ENCODE measurements at regions not wholly inside any gene's neighbourhood (a gene's known extent, or its start where the extent isn't known, plus 50 kb on each side); places are given as distances from the start of the nearest gene placed in this dataset.
"Not testable (repeated sequence)": the region's sequence is repeated elsewhere in the genome, so short reads cannot be mapped to it uniquely, and the experiment has no call there.

- no peak for DNase-seq
These were observed 253.9 kb downstream of the AGTPBP1 start for GRCh38 chr9:85487872-85488271.

- no peak for DNase-seq
These were observed 257.5 kb downstream of the AGTPBP1 start for GRCh38 chr9:85484235-85484634.

- DNase-seq, result no peak
These were observed 258.5 kb downstream of the AGTPBP1 start for GRCh38 chr9:85483208-85483607.

GRCh38 chr9:85479305-85479704 is 262.4 kb downstream of the AGTPBP1 start:
- DNase-seq, result no peak

GRCh38 chr9:85478847-85479246 is 262.9 kb downstream of the AGTPBP1 start:
- no peak for DNase-seq

- not testable (repeated sequence) for DNase-seq
These were observed 266.9 kb downstream of the AGTPBP1 start for GRCh38 chr9:85474896-85475295.

GRCh38 chr9:85471791-85472190 is 270.0 kb downstream of the AGTPBP1 start:
- DNase-seq, result no peak

GRCh38 chr9:85469041-85469440 is 272.7 kb downstream of the AGTPBP1 start:
- no peak for DNase-seq

- no peak for DNase-seq
These were observed 274.9 kb downstream of the AGTPBP1 start for GRCh38 chr9:85466834-85467233.

GRCh38 chr9:85458114-85458864 is 283.5 kb downstream of the AGTPBP1 start:
- DNase-seq, result not testable (repeated sequence)

- no peak for DNase-seq
These were observed 287.9 kb downstream of the AGTPBP1 start for GRCh38 chr9:85453850-85454249.

GRCh38 chr9:85452841-85453240 is 288.9 kb downstream of the AGTPBP1 start:
- no peak for DNase-seq

GRCh38 chr9:85451680-85452079 is 290.1 kb downstream of the AGTPBP1 start:
- DNase-seq, result no peak

GRCh38 chr9:85445887-85446286 is 295.9 kb downstream of the AGTPBP1 start:
- DNase-seq, result no peak

GRCh38 chr9:85444243-85444642 is 297.5 kb downstream of the AGTPBP1 start:
- DNase-seq, result no peak

GRCh38 chr9:85443190-85443598 is 298.6 kb downstream of the AGTPBP1 start:
- no peak for DNase-seq

- no peak for DNase-seq
These were observed 302.0 kb downstream of the AGTPBP1 start for GRCh38 chr9:85439791-85440190.

GRCh38 chr9:85433956-85434355 is 307.8 kb downstream of the AGTPBP1 start:
- not testable (repeated sequence) for DNase-seq

GRCh38 chr9:85433551-85433950 is 308.2 kb downstream of the AGTPBP1 start:
- not testable (repeated sequence) for DNase-seq

- no peak for DNase-seq
These were observed 308.7 kb downstream of the AGTPBP1 start for GRCh38 chr9:85433046-85433445.

GRCh38 chr9:85432599-85432998 is 309.2 kb downstream of the AGTPBP1 start:
- no peak for DNase-seq

GRCh38 chr9:85431339-85432102 is 310.2 kb downstream of the AGTPBP1 start:
- no peak for DNase-seq

- no peak for DNase-seq
These were observed 311.0 kb downstream of the AGTPBP1 start for GRCh38 chr9:85430659-85431338.

GRCh38 chr9:85428230-85428629 is 313.5 kb downstream of the AGTPBP1 start:
- no peak for DNase-seq

Data from stimulated activated CD4-positive, alpha-beta T cell treated with anti-CD3 and anti-CD28 coated beads, Interleukin-12 subunit alpha, Interleukin-12 subunit beta, amount 100 ng/mL, for 4 hours (primary cell).